ENCODE measurements at regions not wholly inside any gene's neighbourhood (a gene's known extent, or its start where the extent isn't known, plus 50 kb on each side); places are given as distances from the start of the nearest gene placed in this dataset.

GRCh38 chr2:18282026-18282425, 278.4 kb downstream of the RDH14 start:
- H3K79me1 ChIP-seq (ENCODE audit: low read depth in 1 of 2, low read length in 2 of 2): no peaks in the 10 kb centered on the region
- H2AFZ ChIP-seq (replicated peaks; ENCODE audit: low read length, poor library complexity): no peak overlapping the region
- intact Hi-C loops (cut with micrococcal nuclease) (no loop called here), dilution Hi-C loops (cut with HindIII; ENCODE audit: low sequenced_read_pairs, unreplicated experiment) (no loop called here), in situ Hi-C loops (cut with MboI; ENCODE audit: low sequenced_read_pairs) (no loop called here)
- no peak overlapping the region for H3K4ac ChIP-seq (ENCODE audit: low read depth, low read length)
- no peak overlapping the region for H3K14ac ChIP-seq (replicated peaks; ENCODE audit: low read depth, low read length)
- H4K8ac ChIP-seq (ENCODE audit: low read depth in 2 of 2, low read length in 2 of 2): no peak overlapping the region
- no peak overlapping the region for H4K91ac ChIP-seq (ENCODE audit: insufficient read depth, low read depth, low read length)
- no peak overlapping the region for H3K4me3 ChIP-seq (ENCODE audit: insufficient read depth, low read depth, low read length)
- H4K5ac ChIP-seq (ENCODE audit: low read depth, low read length): no peak overlapping the region
- H3K9me1 ChIP-seq (ENCODE audit: insufficient read depth, low read length): no peaks in the 10 kb centered on the region
- no peak overlapping the region for H2AK9ac ChIP-seq (replicated peaks; ENCODE audit: low read depth, low read length, poor library complexity)
- no peak overlapping the region for H3K23ac ChIP-seq (ENCODE audit: low read depth, low read length)
- no peak overlapping the region for H2AK5ac ChIP-seq (ENCODE audit: low read depth, low read length)
- no peaks in the 10 kb centered on the region for H4K20me1 ChIP-seq (ENCODE audit: insufficient read depth, low read length)
- no peak overlapping the region for H3K9ac ChIP-seq (ENCODE audit: low read depth, low read length)
- H3K4me1 ChIP-seq (ENCODE audit: control insufficient read depth, insufficient read depth, low read length): no peaks in the 10 kb centered on the region
- H2BK15ac ChIP-seq (ENCODE audit: low read depth, low read length): no peak overlapping the region
- no peak overlapping the region for H2BK5ac ChIP-seq (ENCODE audit: low read depth, low read length, poor library complexity, severe bottlenecking)
- no peak overlapping the region for H3K4me2 ChIP-seq (ENCODE audit: low read depth, low read length)
- no peak overlapping the region for H2BK20ac ChIP-seq (ENCODE audit: low read depth, low read length)
- POLR2A ChIA-PET (ENCODE audit: unreplicated experiment): no interaction called here
- no peaks in the 10 kb centered on the region for H3K36me3 ChIP-seq (ENCODE audit: control insufficient read depth, insufficient read depth, low read length)
- no peak overlapping the region for H2BK120ac ChIP-seq (ENCODE audit: low read depth, low read length)
- H3K27me3 ChIP-seq (ENCODE audit: control insufficient read depth, insufficient read depth, low read length): no peaks in the 10 kb centered on the region
- DNase-seq: no peak
- CTCF ChIA-PET: no interaction called here
- no peak for ATAC-seq (ENCODE audit: low read depth)
- BruUV-seq (replicated peaks): no TSS peak
- H3K9me3 ChIP-seq (ENCODE audit: control insufficient read depth, insufficient read depth, low read length): no peaks in the 10 kb centered on the region
- no peak overlapping the region for H3K56ac ChIP-seq (ENCODE audit: extremely low read depth, insufficient read depth, low read length)
- no peak overlapping the region for H3K27ac ChIP-seq (ENCODE audit: insufficient read depth, low read length)
- no peak for TF ChIP-seq RAD21 (IDR thresholded peaks at IDR 0.05; ENCODE audit: low read length)
- no peak for TF ChIP-seq FOS (IDR thresholded peaks at IDR 0.05; ENCODE audit: low read depth, low read length)
- TF ChIP-seq POLR2A (IDR thresholded peaks at IDR 0.05; ENCODE audit: low read depth, low read length): no peak
- no peak for TF ChIP-seq SMC3 (IDR thresholded peaks at IDR 0.05; ENCODE audit: low read depth, low read length)
- no peak for TF ChIP-seq USF2 (IDR thresholded peaks at IDR 0.05; ENCODE audit: low read depth, low read length)
- no peak for TF ChIP-seq NFE2L2 (IDR thresholded peaks at IDR 0.05; ENCODE audit: low read depth, low read length)
- TF ChIP-seq MXI1 (IDR thresholded peaks at IDR 0.05; ENCODE audit: borderline replicate concordance, low read depth, low read length): no peak
- TF ChIP-seq CEBPB (IDR thresholded peaks at IDR 0.05; ENCODE audit: low read depth, low read length): no peak
- no peak for TF ChIP-seq ELK1 (IDR thresholded peaks at IDR 0.05; ENCODE audit: borderline replicate concordance, low read depth, low read length)
- TF ChIP-seq MAZ (IDR thresholded peaks at IDR 0.05; ENCODE audit: borderline replicate concordance, low read depth, low read length): no peak
- TF ChIP-seq CHD1 (IDR thresholded peaks at IDR 0.05; ENCODE audit: low read depth, low read length): no peak
- no peak for TF ChIP-seq BHLHE40 (IDR thresholded peaks at IDR 0.05; ENCODE audit: low read depth, low read length)
- TF ChIP-seq RFX5 (IDR thresholded peaks at IDR 0.05; ENCODE audit: low read depth, low read length): no peak
- no peak for TF ChIP-seq RCOR1 (IDR thresholded peaks at IDR 0.05; ENCODE audit: insufficient replicate concordance, low read length)
- no peak overlapping the region for H3K18ac ChIP-seq (ENCODE audit: low read depth, low read length)

All from IMR-90 (cell line).